Endothelial cell of umbilical vein (primary cell): ENCODE measurements at regions not wholly inside any gene's neighbourhood (a gene's known extent, or its start where the extent isn't known, plus 50 kb on each side); places are given as distances from the start of the nearest gene placed in this dataset.

Experiments
- BruUV-seq: library from RNA; stranded (reverse); fragments of 400-500 nt; replicated peaks from 2 replicates; lab custom pipeline; 2021; lab: Mats Ljungman, UMichigan
- CTCF ChIA-PET: fragments of 300-600, 350-600 bp; sonication (Branson Sonifier 250); formaldehyde crosslinking; loops from one replicate; lab custom pipeline; 2021; ENCODE audit warnings: antibody characterized with exemption, inconsistent platforms; lab: Charles Lee
- POLR2A ChIA-PET: fragments of 300-600, 350-600 bp; sonication (Branson Sonifier 250); formaldehyde crosslinking; loops from one replicate; lab custom pipeline; 2021; ENCODE audit warnings: antibody characterized with exemption, inconsistent platforms; lab: Charles Lee
- DNase-seq: peaks from one replicate; pipeline ENCODE4 v3.0.0-alpha.2; 2011; ENCODE audit warnings: low read depth, low spot score
- FAIRE-seq: peaks from 2 replicates; lab custom pipeline; 2011; peaks lifted over from hg19 to GRCh38; lab: Jason Lieb, UNC
- H2AFZ ChIP-seq: 2 replicates; pipeline ENCODE4 v1.6.0; 2012; ENCODE audit warnings: low read depth, low read length, control low read depth, inconsistent platforms
- H3K27ac ChIP-seq: 2 replicates; pipeline ENCODE4 v1.5.1; 2011; ENCODE audit warnings: low read depth, mild to moderate bottlenecking, control low read depth, low read length, moderate library complexity; ENCODE audit not compliant: insufficient read depth
- H3K27me3 ChIP-seq, 2 experiments: 2 replicates each; pipeline versions ENCODE4 v1.6.0 to v1.6.1; 2011; ENCODE audit warnings: low read length in 2 of 2, mixed read lengths in 1 of 2; ENCODE audit not compliant: control insufficient read depth in 2 of 2, insufficient read depth in 2 of 2
- H3K36me3 ChIP-seq, 2 experiments: 2 replicates in 1 of 2; 3 replicates in 1 of 2; pipeline ENCODE4 v1.5.1; 2011; ENCODE audit warnings: low read length in 2 of 2, mild to moderate bottlenecking in 1 of 2, moderate library complexity in 1 of 2; ENCODE audit not compliant: control insufficient read depth in 2 of 2, insufficient read depth in 2 of 2; ENCODE audit errors: extremely low read depth in 1 of 2
- H3K4me1 ChIP-seq: 3 replicates; pipeline ENCODE4 v1.5.1; 2011; ENCODE audit warnings: mild to moderate bottlenecking, low read length; ENCODE audit not compliant: control insufficient read depth, insufficient read depth; ENCODE audit errors: extremely low read depth
- H3K4me2 ChIP-seq: 2 replicates; pipeline ENCODE4 v1.6.1; 2011; ENCODE audit warnings: low read length, control low read depth, mixed read lengths; ENCODE audit not compliant: insufficient read depth
- H3K4me3 ChIP-seq, 3 experiments: fragments of 200-600 bp in 1 of 3; sonication (generic), shearing (Covaris generic) in 1 of 3; replicated peaks in 1 of 3; 2 replicates each; pipeline ENCODE4 v1.5.1; 2011 to 2016; ENCODE audit warnings: control low read depth in 3 of 3, low read length in 3 of 3, mild to moderate bottlenecking in 2 of 3, inconsistent platforms in 1 of 3, low read depth in 1 of 3, moderate library complexity in 1 of 3; ENCODE audit not compliant: insufficient read depth in 1 of 3
- H3K79me2 ChIP-seq: 2 replicates; pipeline ENCODE4 v1.6.0; 2012; ENCODE audit warnings: low read length, inconsistent platforms; ENCODE audit not compliant: control insufficient read depth, insufficient read depth
- H3K9ac ChIP-seq: replicated peaks from 2 replicates; pipeline ENCODE3; 2011; ENCODE audit warnings: low read length, control low read depth; ENCODE audit not compliant: insufficient read depth; ENCODE audit errors: extremely low read depth
- H3K9me1 ChIP-seq: replicated peaks from 3 replicates; pipeline ENCODE4 v1.6.0; 2011; ENCODE audit warnings: mild to moderate bottlenecking, low read length; ENCODE audit not compliant: control insufficient read depth, insufficient read depth; ENCODE audit errors: extremely low read depth
- H3K9me3 ChIP-seq: replicated peaks from 2 replicates; pipeline ENCODE4 v1.5.1; 2012; ENCODE audit warnings: low read length, inconsistent platforms; ENCODE audit not compliant: control insufficient read depth, insufficient read depth
- H4K20me1 ChIP-seq: replicated peaks from 2 replicates; pipeline ENCODE3; 2011; ENCODE audit warnings: mild to moderate bottlenecking, low read length; ENCODE audit not compliant: control insufficient read depth, insufficient read depth; ENCODE audit errors: extremely low read depth
- CTCF ChIP-seq, 2 donors: IDR thresholded peaks; 1 replicate in 1 of 2; 2 replicates in 1 of 2; pipeline ENCODE4 v1.5.1; 2011; ENCODE audit warnings: low read length in 2 of 2, mild to moderate bottlenecking in 2 of 2, moderate library complexity in 2 of 2, control low read depth in 1 of 2, inconsistent platforms in 1 of 2, low read depth in 1 of 2; ENCODE audit not compliant: insufficient read depth in 1 of 2; ENCODE audit errors: extremely low read depth in 1 of 2
- EZH2 ChIP-seq: IDR thresholded peaks from 2 replicates; pipeline ENCODE4 v1.6.1; 2012; ENCODE audit warnings: borderline replicate concordance, low read depth, mild to moderate bottlenecking, moderate library complexity, low read length, inconsistent platforms; ENCODE audit not compliant: severe bottlenecking
- FOS ChIP-seq: IDR thresholded peaks from 2 replicates; pipeline ENCODE4 v1.6.1; 2011; ENCODE audit warnings: mild to moderate bottlenecking, low read length, moderate library complexity, borderline replicate concordance; ENCODE audit not compliant: insufficient read depth
- GATA2 ChIP-seq: IDR thresholded peaks from 2 replicates; pipeline ENCODE4 v1.7.0; 2011; ENCODE audit warnings: low read depth, mild to moderate bottlenecking, moderate library complexity, mixed read lengths, low read length; ENCODE audit not compliant: insufficient read length, insufficient read depth
- MAX ChIP-seq: IDR thresholded peaks from 2 replicates; pipeline ENCODE4 v1.6.1; 2011; ENCODE audit not compliant: insufficient read depth, insufficient read length
- MYC ChIP-seq: IDR thresholded peaks from one replicate; pipeline ENCODE4 v1.6.1; 2011; ENCODE audit warnings: mild to moderate bottlenecking, low read depth, low read length
- POLR2A ChIP-seq: IDR thresholded peaks from 2 replicates; pipeline ENCODE4 v1.6.1; 2012; ENCODE audit warnings: low read depth, mild to moderate bottlenecking, control low read depth, low read length
- dilution Hi-C: fragments of 300-500 bp; cut with MboI; formaldehyde crosslinking; loops from one replicate; pipeline ENCODE4 v1.15.0; 2019; ENCODE audit warnings: low sequenced_read_pairs; ENCODE audit not compliant: extremely low pct_ligation_motif_present
- intact Hi-C: fragments of 100-400 bp; cut with micrococcal nuclease; formaldehyde crosslinking; loops from one replicate; pipeline ENCODE4 v1.10.0; 2022

- H3K9me3 ChIP-seq = no peaks in the 10 kb centered on the region
- no peak overlapping the region for H3K9ac ChIP-seq
- H4K20me1 ChIP-seq = no peaks in the 10 kb centered on the region
- dilution Hi-C loops = no loop called here
- TF ChIP-seq CTCF (IDR thresholded peaks at IDR 0.05; ENCODE audit: extremely low read depth in 1 of 2, insufficient read depth in 1 of 2, low read depth in 1 of 2, low read length in 2 of 2) = peak; percentile 46 to 51
- no peak for TF ChIP-seq POLR2A
- no peak for TF ChIP-seq EZH2
- TF ChIP-seq FOS = no peak
- TF ChIP-seq MYC = no peak
- no peak for TF ChIP-seq MAX
- TF ChIP-seq GATA2 = no peak
- peak; percentile 85 for DNase-seq
- peaks cover 11% of the 10 kb centered on the region for H3K4me1 ChIP-seq
- H3K4me3 ChIP-seq = no peak overlapping the region
- no peaks in the 10 kb centered on the region for H3K36me3 ChIP-seq
- H3K27ac ChIP-seq = no peak overlapping the region
- intact Hi-C loops = loop anchor here (1.0 to 10.0 kb wide), 9 partner anchors 8 to 421 kb away; partner anchors contain the start of gene ABT1
- FAIRE-seq = peak; percentile 8
- no peaks in the 10 kb centered on the region for H3K79me2 ChIP-seq
- ChIA-PET POLR2A (interaction anchor here (0.6 to 1.3 kb wide), 8 partner anchors 13 to 41 kb away, joined by 3 to 7 read pairs (median 4); a partner anchor contains a TSS), CTCF (interaction anchor here (0.7 to 2.1 kb wide), 16 partner anchors 8 to 420 kb away, joined by 3 to 16 read pairs (median 4); a partner anchor contains a TSS)
- H3K4me2 ChIP-seq = no peak overlapping the region
- H3K9me1 ChIP-seq = no peaks in the 10 kb centered on the region
- H2AFZ ChIP-seq = no peak overlapping the region
- no peaks in the 10 kb centered on the region for H3K27me3 ChIP-seq
- no TSS peak for BruUV-seq
Observed at GRCh38 chr6:26175428-26176181, 88.4 kb downstream of the HFE start.
